HPDE6-E6E7 (cell line): ENCODE measurements at regions not wholly inside any gene's neighbourhood (a gene's known extent, or its start where the extent isn't known, plus 50 kb on each side); places are given as distances from the start of the nearest gene placed in this dataset.
"Not testable (repeated sequence)": the region's sequence is repeated elsewhere in the genome, so short reads cannot be mapped to it uniquely, and the experiment has no call there.

Experiments
- DNase-seq: peaks from one replicate; pipeline ENCODE4 v3.0.0; 2011; ENCODE audit warnings: missing footprints; ENCODE audit errors: extremely low spot score

DNA sequence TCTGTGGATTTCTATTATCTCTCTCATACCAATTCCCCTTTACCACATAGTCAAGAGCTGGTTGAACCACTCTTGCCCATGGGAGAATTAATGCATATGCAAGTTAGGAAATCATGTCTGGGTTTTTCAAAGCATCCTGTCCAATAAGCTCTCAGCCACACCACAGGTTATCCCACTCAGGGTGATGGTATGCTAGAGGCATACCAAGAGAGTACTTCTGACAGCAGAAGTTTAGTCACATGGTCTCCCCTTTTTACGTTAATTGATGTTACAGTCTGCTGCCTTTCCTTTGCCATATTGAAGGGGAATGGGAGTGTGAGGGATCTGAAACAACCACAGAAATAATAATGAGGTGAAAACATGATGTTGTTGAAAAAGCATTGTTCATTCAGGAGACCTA, 135.8 kb upstream of the PBX1 start:
- no peak for DNase-seq

DNA sequence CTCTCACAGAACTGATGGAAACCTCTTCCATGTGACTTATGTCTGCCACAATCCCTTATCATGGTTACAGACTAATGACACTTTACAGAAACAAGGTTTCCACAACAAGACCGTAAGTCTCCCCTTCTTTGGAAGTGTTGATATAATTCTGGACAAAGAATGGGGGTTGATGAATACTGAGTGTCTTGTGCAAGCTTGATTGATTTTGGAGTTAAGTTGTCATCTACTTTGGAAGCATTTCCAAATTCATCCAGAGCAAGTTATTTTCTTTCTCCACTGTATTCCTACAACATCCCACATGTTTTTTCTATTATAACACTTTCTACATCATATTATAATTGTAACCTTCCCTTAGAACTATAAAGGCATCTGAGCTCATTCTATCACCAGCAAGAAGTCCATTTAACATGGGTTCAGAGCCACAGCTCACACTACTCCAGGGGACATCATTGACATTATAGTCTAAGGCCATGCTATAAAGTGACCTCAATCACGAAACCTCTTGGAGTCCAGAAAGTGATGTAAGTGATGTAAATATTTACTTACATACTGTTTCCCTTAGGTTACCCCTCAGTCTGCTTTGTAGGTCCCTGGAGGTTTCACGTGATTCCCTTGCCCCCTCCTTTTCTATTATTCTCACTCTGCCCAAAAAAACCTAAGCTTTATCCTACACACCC, 125.7 kb upstream of the PBX1 start:
- no peak for DNase-seq

DNA sequence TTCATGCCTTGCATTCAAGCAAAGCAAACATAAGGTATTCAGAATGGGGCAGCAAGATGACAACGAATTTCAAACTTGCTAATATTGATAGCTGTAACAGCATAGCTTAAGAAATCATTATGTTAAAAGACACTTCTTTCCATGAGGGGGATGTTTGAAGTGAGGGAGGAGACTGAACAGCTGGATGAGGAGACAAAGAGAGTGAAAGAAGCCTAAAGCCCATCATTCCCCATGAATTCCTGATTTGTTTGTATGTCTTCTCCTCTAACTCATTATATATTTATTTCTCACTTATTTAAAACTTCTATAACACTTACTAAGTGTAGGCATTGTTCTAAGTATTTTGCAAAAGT, 125.2 kb upstream of the PBX1 start:
- no peak for DNase-seq

DNA sequence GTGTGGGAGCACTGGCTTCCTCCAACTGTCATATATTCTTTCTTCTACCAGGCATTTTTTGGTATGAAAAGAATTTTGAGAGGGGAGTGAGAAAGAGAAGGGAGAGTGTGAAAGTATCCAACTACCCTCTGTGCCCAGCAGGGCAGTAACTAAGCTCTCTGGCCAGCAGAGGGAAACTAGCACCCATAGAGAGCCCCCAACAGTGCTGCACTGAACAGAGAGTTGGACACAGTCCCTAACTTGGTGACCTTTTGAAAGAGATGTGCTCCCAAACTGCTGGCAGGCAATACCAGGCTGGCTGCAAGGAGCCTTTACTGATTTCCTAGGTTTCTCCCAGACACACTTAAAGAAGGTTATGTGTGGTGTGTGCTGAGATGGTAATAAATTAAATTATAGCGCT, 118.8 kb upstream of the PBX1 start:
- DNase-seq, result no peak

DNA sequence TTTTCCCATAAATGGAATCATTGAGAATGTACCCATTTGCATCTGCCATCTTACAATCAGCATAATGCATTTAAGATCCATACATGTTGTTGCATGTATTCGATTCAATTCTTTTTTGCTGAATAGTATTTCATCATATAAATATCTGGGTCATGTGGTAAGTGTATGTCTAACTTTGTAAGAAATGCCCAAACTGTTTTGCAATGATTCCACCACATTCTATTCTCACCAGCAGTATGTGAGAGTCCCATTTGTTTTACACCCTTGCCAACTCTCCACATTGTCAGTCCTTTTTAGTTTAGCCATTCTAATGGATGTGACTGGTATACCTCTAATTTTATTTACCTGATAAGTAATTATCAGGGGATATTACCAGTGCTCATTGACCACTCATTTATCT, 115.8 kb upstream of the PBX1 start:
- DNase-seq, result no peak

DNA sequence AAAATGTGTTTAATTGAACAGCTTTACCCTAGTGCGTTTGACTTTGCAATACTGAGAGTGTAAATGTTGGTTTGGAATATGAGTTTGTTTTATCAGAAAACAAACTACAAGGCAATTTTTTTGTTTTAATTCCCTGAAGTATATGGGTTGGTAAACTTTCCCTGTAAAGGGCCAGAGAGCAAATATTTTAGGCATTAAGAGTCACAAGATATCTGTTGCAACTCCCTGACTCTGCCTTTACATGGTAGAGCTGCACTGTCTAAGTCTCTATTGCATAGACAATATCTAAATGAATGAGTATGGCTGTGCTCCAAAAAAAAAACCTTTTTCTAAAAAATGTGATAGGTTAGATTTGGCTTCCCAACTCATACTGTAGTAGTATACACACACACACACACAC, 115.1 kb upstream of the PBX1 start:
- no peak for DNase-seq

DNA sequence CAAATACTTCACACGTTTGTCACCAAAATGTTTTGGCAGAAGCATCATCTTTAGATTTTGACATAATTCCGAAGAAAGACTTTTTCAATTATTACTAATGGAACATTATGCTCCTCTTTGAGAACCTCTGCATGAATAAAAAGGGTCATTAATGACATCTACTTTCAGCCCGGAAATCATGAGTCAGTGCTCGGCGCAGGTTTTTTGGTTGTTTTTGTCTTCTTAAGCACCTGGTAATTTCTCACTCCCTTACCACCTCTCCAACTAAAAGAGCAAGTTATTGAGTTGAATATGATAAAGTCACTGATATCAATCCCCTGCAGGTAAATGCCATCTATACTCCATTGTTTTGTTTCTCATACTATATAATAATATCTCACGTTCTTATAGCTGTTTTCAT, 113.0 kb upstream of the PBX1 start:
- no peak for DNase-seq

DNA sequence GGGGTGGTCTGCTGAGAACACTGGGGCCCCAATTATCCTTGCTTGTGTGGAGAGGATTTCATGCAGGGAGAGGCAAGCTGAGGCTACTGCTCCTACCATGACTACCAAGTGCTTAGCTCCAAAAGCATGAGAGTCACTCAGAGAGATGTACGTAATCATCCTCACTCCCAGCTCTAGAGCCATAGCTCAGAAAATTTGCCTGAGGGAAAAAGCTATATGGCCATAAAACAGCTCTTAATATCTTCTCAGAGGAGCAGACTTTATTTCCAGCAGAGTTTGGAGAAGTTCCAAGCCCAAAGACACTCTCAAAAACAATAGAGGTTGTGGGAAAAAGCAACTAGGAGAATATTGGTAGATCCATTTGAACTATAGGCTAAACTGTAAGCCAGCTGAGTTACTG, 106.4 kb upstream of the PBX1 start:
- DNase-seq, result no peak

DNA sequence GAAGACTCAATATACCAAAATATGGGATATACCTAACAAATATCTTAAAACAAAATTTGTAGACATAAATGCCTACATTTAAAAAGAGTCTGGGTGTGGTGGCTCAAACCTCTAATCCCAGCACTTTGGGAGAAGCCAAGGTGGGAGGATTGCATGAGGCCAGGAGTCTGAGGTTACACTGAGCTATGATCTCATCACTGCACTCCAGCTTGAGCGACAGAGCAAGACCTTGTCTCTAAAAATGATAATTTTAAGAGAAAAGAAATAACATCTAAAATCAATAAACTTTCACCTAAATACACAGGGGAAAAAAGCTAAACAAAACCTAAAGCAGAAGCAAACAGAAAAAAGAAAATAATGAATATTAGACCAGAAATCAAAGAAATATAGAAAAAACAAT, 102.7 kb upstream of the PBX1 start:
- DNase-seq, result no peak

DNA sequence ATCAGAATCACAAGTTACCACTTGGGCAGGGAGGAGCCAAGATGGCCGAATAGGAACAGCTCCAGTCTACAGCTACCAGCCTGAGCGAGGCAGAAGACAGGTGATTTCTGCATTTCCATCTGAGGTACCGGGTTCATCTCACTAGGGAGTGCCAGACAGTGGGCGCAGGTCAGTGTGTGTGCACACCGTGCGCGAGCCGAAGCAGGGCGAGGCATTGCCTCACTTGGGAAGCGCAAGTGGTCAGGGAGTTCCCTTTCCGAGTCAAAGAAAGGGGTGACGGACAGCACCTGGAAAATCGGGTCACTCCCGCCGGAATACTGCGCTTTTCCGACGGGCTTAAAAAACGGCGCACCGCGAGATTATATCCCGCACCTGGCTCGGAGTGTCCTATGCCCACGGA, 99.8 kb upstream of the PBX1 start:
- not testable (repeated sequence) for DNase-seq

DNA sequence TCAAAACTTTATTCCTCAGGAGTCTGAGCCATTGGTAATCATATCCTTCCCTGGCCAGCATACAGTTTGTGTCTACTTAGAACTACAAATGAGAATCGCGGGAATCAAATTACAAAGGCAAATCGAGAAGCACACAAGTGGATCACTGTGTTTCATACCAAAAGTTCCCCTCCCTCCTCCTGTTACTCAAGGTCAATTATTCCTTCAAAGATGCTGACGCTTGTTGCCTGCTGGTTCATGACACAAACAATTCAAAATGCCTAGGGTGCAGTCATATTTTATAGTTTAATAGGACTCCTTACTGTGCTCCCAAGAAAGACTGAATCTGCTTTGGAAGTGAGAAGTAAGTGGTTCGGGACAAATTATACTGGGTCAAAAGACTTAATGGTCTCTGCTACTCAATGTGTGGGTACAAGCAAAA, 93.0 kb upstream of the PBX1 start:
- no peak for DNase-seq

DNA sequence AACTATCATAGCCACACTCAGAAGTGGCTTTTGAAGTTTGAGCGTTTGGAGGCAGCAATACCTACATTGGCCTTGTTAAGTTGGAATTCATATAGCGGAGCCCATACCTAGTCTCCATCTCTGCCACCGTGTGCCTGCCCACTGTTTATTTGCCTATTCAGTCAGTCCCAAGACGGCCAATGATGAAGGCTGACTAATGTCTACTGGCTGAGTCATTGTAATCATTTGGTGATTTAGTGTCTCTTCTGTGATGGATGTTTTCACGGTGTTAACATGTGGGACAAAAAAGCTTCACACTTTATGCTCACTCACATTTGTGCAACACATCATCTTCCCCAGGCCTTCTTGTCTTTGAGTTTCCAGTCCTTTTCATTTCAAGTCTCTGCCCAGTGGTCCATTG, 92.6 kb upstream of the PBX1 start:
- no peak for DNase-seq

DNA sequence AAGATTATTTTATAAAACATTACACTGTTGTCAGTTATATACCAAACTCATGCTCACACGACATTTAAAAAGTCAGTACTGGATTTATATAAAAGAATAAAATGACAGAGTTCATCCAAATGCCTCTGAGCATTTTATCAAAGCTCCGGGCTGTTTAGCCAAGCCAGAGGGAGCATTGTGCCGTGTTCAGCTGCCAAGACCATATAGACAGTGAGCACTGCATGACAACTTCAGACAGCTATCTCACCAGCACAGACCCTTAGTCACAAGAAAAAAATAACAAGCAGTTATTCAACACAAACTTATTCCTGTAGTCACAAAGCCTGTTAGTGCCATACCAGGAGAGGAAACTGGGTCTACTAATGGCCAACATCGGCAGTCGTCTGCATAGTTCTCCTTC, 88.0 kb upstream of the PBX1 start:
- no peak for DNase-seq

DNA sequence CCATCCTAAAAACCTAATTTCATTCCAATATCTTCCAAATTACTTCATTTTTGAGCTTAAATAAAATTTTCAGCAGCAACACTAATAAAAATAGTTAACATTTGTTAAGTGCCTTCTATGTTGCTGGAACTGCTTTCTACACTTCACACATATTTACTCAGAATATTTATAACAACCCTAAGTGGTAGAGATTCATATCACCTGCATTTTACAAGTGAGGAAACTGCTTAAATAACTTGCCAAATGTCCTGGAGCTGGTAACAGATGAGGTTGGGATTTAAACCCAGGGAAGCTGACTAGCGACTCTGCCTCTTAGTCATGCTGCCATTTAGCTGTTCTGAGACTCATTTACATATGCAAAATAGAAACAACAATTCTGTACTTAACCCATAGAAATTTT, 86.1 kb upstream of the PBX1 start:
- DNase-seq, result no peak

DNA sequence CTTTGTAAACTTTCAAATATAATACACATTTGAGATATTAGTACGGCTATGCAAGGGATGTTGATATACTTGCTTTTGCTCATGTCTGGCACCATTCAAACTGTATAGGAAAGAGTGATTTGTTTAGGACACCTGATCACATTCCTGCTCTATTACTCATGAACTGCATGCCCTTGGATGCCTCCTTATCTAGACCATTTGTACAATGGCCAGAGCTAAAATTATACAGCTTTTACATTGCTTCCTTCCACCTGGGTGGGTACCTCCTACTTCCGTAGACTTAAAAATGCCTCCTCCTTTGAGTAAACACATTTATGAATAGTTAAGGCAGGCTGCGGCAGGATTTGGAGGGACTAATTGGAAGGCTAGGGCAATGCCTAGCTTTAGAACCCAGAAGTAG, 85.4 kb upstream of the PBX1 start:
- no peak for DNase-seq

DNA sequence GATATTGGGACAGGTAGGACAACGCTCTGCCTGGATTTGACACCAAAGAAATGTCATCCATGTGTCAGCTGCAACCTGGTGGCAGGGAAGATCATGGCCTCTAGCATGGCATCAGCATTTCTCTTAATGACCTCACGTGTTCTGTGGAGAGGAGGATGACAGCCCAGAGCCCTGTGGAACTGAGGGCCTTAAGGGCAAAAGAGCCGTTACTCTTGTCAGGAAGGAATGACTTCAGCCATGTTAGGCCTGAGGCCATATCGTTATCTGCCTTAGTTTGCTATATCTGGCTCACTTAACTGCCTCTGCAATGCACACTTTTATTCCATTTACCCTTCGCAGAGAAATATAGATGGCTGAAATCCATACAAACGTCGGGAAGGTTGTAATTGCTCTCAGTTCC, 83.2 kb upstream of the PBX1 start:
- no peak for DNase-seq

DNA sequence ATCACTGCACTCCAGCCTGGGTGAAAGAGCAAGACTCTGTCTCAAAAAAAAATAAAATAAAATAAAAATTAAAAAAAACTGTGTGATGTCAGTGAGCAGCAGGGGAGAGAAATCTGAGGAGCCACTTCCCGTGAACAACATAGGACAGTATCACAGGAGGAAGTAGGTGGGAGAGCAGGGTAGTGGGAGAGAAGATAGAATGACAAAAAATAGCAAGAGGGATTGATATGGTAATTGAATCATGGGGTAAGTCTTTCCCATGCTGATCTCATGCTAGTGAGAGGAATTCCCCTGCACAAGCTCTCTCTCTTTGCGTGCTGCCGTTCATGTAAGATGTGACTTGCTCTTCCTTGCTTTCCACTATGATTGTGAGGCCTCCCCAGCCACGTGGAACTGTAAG, 81.6 kb upstream of the PBX1 start:
- DNase-seq, result no peak

DNA sequence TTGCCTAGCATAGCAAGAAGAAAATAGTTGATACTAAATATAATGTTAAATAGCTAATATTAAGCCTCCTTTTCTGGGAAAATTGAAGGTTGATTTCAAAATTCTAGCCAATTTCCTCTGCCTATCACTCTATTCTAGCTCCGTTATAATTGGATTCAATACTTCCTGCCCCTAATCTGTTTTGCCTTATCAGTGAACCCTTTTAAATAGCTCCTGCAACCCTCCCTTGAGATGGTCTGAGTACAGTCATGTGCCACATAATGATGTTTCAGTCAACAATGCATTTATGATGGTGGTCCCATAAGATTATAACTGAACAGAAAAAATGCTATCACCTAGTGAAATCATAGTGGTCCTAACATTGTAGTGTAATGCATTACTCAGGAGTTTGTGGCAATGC, 79.7 kb upstream of the PBX1 start:
- DNase-seq, result no peak

DNA sequence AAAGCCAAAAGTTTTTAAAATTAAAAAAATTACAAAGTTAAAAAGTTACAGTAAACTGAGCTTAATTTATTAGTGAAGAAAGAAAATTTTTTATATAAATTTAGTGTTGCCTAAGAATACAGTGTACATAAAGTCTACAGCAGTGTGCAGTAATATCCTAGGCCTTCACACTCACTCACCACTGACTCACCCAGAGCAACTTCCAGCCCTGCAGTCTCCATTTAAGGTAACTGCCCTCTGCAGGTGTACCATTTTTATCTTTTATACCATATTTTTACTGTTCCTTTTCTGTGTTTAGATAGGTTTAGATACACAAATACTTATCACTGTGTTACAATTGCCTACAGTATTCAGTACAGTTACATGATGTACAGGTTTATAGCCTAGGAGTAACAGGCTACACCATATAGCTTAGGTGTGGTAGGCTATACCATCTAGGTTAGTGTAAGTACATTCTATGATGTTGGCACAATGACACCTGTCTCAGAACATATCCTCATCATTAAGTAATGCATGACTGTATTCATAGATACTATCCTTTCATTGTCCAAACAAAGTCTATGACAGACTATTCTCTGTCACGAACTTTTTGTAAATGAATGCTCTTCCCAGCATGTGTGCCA, 78.6 kb upstream of the PBX1 start:
- no peak for DNase-seq

DNA sequence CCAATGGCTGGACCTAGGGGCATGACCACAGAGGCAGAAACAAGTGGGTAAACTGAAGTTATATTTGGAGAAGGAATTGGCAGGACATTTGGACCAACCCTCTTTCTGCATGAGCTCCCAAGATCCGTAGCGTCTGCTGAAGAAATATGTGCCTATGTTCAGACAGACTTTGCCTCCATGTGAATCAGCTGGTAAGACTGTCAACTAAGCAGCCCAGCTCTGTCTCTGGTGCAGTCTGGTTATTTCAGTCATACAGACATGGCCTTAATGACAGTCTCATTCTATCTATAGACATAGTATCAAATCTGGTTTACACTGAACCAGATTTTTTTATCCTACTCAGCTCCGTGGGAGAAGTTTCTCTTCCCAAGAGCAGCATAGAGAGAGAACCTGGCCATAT, 63.1 kb upstream of the PBX1 start:
- no peak for DNase-seq

DNA sequence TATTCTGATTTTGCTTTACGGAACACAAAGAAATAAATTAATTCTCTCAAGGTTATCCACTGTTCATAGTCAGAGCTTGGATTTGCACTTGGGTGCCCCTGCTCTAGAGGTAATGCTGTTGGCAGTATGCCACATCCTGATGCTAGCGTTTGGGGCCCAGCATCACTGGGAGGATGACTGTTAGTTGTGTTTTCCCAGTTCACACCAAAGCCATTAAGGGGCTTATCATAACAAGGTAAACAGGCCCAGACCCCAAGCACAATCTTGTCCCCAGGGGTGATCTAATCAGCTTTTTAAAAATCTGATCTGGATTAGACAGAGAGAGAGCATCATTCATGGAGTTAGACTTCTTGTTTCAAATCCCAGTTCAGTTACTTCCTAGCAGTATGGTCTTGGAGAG, 60.2 kb upstream of the PBX1 start:
- no peak for DNase-seq

DNA sequence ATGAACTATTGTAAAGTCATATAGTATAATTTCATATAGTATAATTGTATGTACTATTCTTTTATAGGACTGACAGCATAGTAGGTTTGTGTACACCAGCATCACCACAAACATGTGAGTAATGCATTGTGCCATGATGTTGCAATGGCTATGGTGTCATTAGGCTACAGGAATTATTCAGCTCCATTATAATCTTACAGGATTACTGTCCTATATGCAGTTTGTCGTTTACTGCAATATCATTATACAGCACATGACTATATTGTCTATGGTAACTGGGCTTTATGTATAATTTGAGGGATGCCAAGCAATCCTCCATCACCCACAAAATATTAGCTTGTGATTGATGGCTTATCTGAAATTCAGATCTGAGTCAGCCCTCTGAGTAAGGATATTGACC, 54.2 kb upstream of the PBX1 start:
- DNase-seq, result no peak
